K562 (cell line): ENCODE measurements at regions not wholly inside any gene's neighbourhood (a gene's known extent, or its start where the extent isn't known, plus 50 kb on each side); places are given as distances from the start of the nearest gene placed in this dataset.

ENCODE experiments used
- ATAC-seq: fragments of 200-7000 bp; cut with Tn5 transposase; 3 replicates; pipeline ENCODE4 v1.9.1; 2020; ENCODE audit warnings: moderate library complexity
- BruUV-seq: library from RNA; stranded (reverse); fragments of 400-500 nt; replicated peaks from 2 replicates; lab custom pipeline; 2021; lab: Mats Ljungman, UMichigan
- CTCF ChIA-PET: fragments of 300-600 bp; formaldehyde crosslinking; extraction: SDS; loops from one replicate; lab custom pipeline; 2021; ENCODE audit warnings: low intra/inter-chr PET ratio; lab: Yijun Ruan, JAX
- POLR2A ChIA-PET: fragments of 300-600, 350-650 bp; sonication (Branson Sonifier 250); formaldehyde crosslinking; extraction: SDS; loops from one replicate; lab custom pipeline; 2021; ENCODE audit warnings: antibody characterized with exemption, inconsistent platforms; lab: Yijun Ruan, JAX
- DNase-seq, 4 experiments: peaks; one replicate each; pipeline versions ENCODE4 v3.0.0 to v3.0.0-alpha.2; 2011 to 2018; ENCODE audit warnings: low spot score in 3 of 4, mixed read lengths in 3 of 4; ENCODE audit errors: extremely low read depth in 1 of 4
- FAIRE-seq: peaks from 2 replicates; lab custom pipeline; 2011; peaks lifted over from hg19 to GRCh38; lab: Jason Lieb, UNC
- H2AFZ ChIP-seq: 2 replicates; pipeline ENCODE4 v1.6.0; 2011; ENCODE audit warnings: low read depth, low read length, control low read depth, inconsistent platforms
- H3K27ac ChIP-seq: fragments of 200-600 bp; 3 replicates; pipeline ENCODE4 v1.8.0; 2011; ENCODE audit warnings: low read depth, mild to moderate bottlenecking, control low read depth, inconsistent platforms, low read length, moderate library complexity, mixed read lengths; ENCODE audit errors: extremely low read depth
- H3K27me3 ChIP-seq, 2 experiments: fragments of 300-600 bp in 1 of 2; 2 replicates in 1 of 2; 3 replicates in 1 of 2; pipeline versions ENCODE4 v1.6.0 to v1.8.0; 2011; ENCODE audit warnings: inconsistent platforms in 2 of 2, low read length in 2 of 2, mild to moderate bottlenecking in 1 of 2, mixed read lengths in 1 of 2, moderate library complexity in 1 of 2; ENCODE audit not compliant: control insufficient read depth in 2 of 2, insufficient read depth in 2 of 2
- H3K36me3 ChIP-seq: fragments of 300-600 bp; 3 replicates; pipeline ENCODE4 v1.8.0; 2011; ENCODE audit warnings: mild to moderate bottlenecking, low read length, inconsistent platforms; ENCODE audit not compliant: control insufficient read depth, insufficient read depth
- H3K4me1 ChIP-seq, 2 experiments: fragments of 200-600 bp in 1 of 2; replicated peaks in 1 of 2; 2 replicates in 1 of 2; 3 replicates in 1 of 2; pipeline versions ENCODE4 v1.5.1 to v1.8.0; 2011; ENCODE audit warnings: inconsistent platforms in 2 of 2, low read length in 2 of 2, mild to moderate bottlenecking in 1 of 2, mixed read lengths in 1 of 2, moderate library complexity in 1 of 2; ENCODE audit not compliant: control insufficient read depth in 2 of 2, insufficient read depth in 2 of 2
- H3K4me2 ChIP-seq: 2 replicates; pipeline ENCODE4 v1.6.1; 2011; ENCODE audit warnings: low read length, control low read depth, inconsistent platforms, mixed read lengths; ENCODE audit not compliant: insufficient read depth
- H3K4me3 ChIP-seq: fragments of 200-600 bp; sonication (generic), shearing (Covaris generic); 2 replicates; pipeline ENCODE4 v1.5.1; 2016; ENCODE audit warnings: control low read depth, inconsistent platforms
- H3K79me2 ChIP-seq: fragments of 200-600 bp; 3 replicates; pipeline ENCODE4 v1.8.0; 2011; ENCODE audit warnings: low read length, inconsistent platforms; ENCODE audit not compliant: control insufficient read depth, insufficient read depth
- H3K9ac ChIP-seq, 2 experiments: 2 replicates each; pipeline versions ENCODE4 v1.6.0 to v1.6.1; 2011; ENCODE audit warnings: low read depth in 2 of 2, low read length in 2 of 2, control low read depth in 1 of 2, inconsistent platforms in 1 of 2, mild to moderate bottlenecking in 1 of 2, mixed read lengths in 1 of 2; ENCODE audit not compliant: insufficient read depth in 1 of 2
- H3K9me1 ChIP-seq: one replicate; pipeline ENCODE4 v1.6.0; 2011; ENCODE audit warnings: inconsistent platforms, mild to moderate bottlenecking, low read length, moderate library complexity; ENCODE audit not compliant: control insufficient read depth, insufficient read depth
- H3K9me3 ChIP-seq: replicated peaks from 2 replicates; pipeline ENCODE4 v1.5.1; 2011; ENCODE audit warnings: low read depth, low read length, inconsistent platforms; ENCODE audit not compliant: control insufficient read depth, insufficient read depth
- H4K20me1 ChIP-seq: replicated peaks from 2 replicates; pipeline ENCODE4 v1.6.1; 2011; ENCODE audit warnings: low read length, inconsistent platforms, mixed read lengths; ENCODE audit not compliant: control insufficient read depth, insufficient read depth
- CBFB ChIP-seq: sonication (generic); formaldehyde crosslinking; IDR thresholded peaks from 2 replicates; pipeline ENCODE4 v1.4.0; 2020; ENCODE audit warnings: mild to moderate bottlenecking, missing genetic modification reagents
- HDAC6 ChIP-seq: IDR thresholded peaks from 2 replicates; pipeline ENCODE4 v1.6.1; 2012; ENCODE audit warnings: low read depth, mild to moderate bottlenecking, control low read depth, inconsistent platforms, low read length, moderate library complexity
- HDAC8 ChIP-seq: fragments of 450-650 bp; IDR thresholded peaks from 2 replicates; pipeline ENCODE4 v1.6.1; 2016; ENCODE audit warnings: mild to moderate bottlenecking, missing genetic modification characterization, moderate library complexity, missing compliant biosample characterization
- KAT2B ChIP-seq: IDR thresholded peaks from one replicate; pipeline ENCODE4 v1.6.1; 2012; ENCODE audit warnings: low read depth, mild to moderate bottlenecking, control low read depth, inconsistent platforms, low read length, moderate library complexity
- KDM5B ChIP-seq: fragments of 200-600 bp; sonication (generic); IDR thresholded peaks from 2 replicates; pipeline ENCODE4 v1.6.1; 2012; ENCODE audit warnings: low read depth, mild to moderate bottlenecking, moderate library complexity, low read length, control low read depth, inconsistent platforms; ENCODE audit not compliant: insufficient replicate concordance
- MEF2A ChIP-seq: IDR thresholded peaks from 2 replicates; pipeline ENCODE4 v1.6.1; 2011; ENCODE audit warnings: low read depth, mild to moderate bottlenecking, low read length, moderate library complexity; ENCODE audit not compliant: control insufficient read depth
- NCOA1 ChIP-seq: fragments of 450-650 bp; IDR thresholded peaks from 2 replicates; pipeline ENCODE4 v1.6.1; 2016; ENCODE audit warnings: low read depth
- NEUROD1 ChIP-seq: fragments of 150-350 bp; IDR thresholded peaks from 2 replicates; pipeline ENCODE4 v1.6.1; 2014; ENCODE audit warnings: borderline replicate concordance, low read length, low read depth; ENCODE audit not compliant: partially characterized antibody
- NFIX ChIP-seq: fragments of 250-450 bp; sonication (Bioruptor Pico); IDR thresholded peaks from 2 replicates; pipeline ENCODE4 v1.4.0; 2020; ENCODE audit warnings: low read depth, mild to moderate bottlenecking, moderate library complexity
- NFYB ChIP-seq: IDR thresholded peaks from 2 replicates; pipeline ENCODE4 v1.6.1; 2011; ENCODE audit warnings: mild to moderate bottlenecking, moderate library complexity; ENCODE audit not compliant: insufficient read length; ENCODE audit errors: extremely low read depth
- ZBTB8A ChIP-seq: fragments of 450-650 bp; IDR thresholded peaks from 2 replicates; pipeline ENCODE4 v1.6.1; 2018; ENCODE audit warnings: mild to moderate bottlenecking, moderate library complexity; ENCODE audit not compliant: partially characterized antibody
- ZKSCAN8 ChIP-seq: fragments of 200-800 bp; sonication (Bioruptor generic); IDR thresholded peaks from 2 replicates; pipeline ENCODE4 v1.6.1; 2016; ENCODE audit warnings: missing genetic modification characterization, missing compliant biosample characterization
- ZNF707 ChIP-seq: fragments of 250-450 bp; sonication (Bioruptor Pico); conservative IDR thresholded peaks from 2 replicates; pipeline ENCODE4 v1.8.0; 2022; ENCODE audit warnings: inconsistent platforms, mild to moderate bottlenecking, moderate library complexity
- WGBS: fragments of 100-300 bp; shearing (Covaris generic); methylation state at CpG from one replicate; pipeline ENCODE4 v1.1.6; 2016; ENCODE audit warnings: low coverage, mixed read lengths; ENCODE audit not compliant: insufficient coverage; ENCODE audit errors: missing lambda C conversion rate; 5-methylcytosine and 5-hydroxymethylcytosine counted together
- in situ Hi-C: fragments of 300-500 bp; cut with MboI; formaldehyde crosslinking; loops from 4 replicates; pipeline ENCODE4 v1.15.0; 2018; ENCODE audit warnings: inconsistent platforms, mixed read lengths
- intact Hi-C: fragments of 100-400 bp; cut with micrococcal nuclease; formaldehyde crosslinking; loops from 2 replicates; pipeline ENCODE4 v1.14.2; 2022
- TF ChIP-seq, protein P1 (sequence below): fragments of 250-450 bp; sonication (Bioruptor Pico); IDR thresholded peaks from 2 replicates; pipeline ENCODE4 v1.4.0; 2020; ENCODE audit warnings: mild to moderate bottlenecking

DNA sequence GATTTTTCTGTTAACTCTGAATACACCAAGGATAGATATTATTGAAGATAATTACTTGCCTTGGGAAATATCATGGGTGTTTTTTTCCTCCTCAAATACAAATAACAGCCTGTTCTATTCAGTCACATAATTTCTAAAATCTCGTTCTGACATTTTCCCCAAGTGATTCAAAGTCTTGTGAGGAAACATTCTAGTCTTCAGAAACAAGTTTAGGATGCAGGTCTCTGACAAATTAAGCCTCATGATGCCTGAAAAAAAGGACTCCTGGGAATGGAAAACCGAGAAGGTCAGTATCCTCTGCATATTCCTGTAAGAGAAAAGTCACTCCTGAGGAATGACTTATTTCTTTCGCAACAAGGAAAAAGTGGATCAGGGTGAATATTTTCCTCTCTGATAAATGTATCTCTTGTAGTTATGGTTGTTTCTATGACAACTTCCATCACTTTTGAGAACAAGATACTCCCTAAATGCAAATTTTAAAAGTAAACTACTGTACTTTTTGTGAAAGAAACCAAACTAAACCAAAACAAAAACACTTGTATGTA is 384.6 kb downstream of the CNTNAP4 start:
- 13% methylated on average over 3 of the region's 3 CpGs for WGBS
- Histone ChIP-seq H3K27me3 (no peaks in the 10 kb centered on the region), H3K4me1 (no peaks in the 10 kb centered on the region), H3K27ac (no peak overlapping the region), H3K36me3 (no peaks in the 10 kb centered on the region), H2AFZ (no peak overlapping the region), H3K9me3 (no peaks in the 10 kb centered on the region), H3K4me2 (no peak overlapping the region), H3K4me3 (no peak overlapping the region), H3K9me1 (no peaks in the 10 kb centered on the region), H4K20me1 (no peaks in the 10 kb centered on the region; the same call in 1 of the 2 replicates), H3K9ac (no peak overlapping the region), H3K79me2 (no peaks in the 10 kb centered on the region)
- ATAC-seq (no peak), DNase-seq (no peak), FAIRE-seq (no peak)
- no TSS peak for BruUV-seq
- no peak for TF ChIP-seq CBFB
- no peak for TF ChIP-seq HDAC6
- no peak for TF ChIP-seq MEF2A
- TF ChIP-seq ZNF707 (CRISPR knock-in tag) = no peak
- ChIA-PET POLR2A (no interaction called here), CTCF (no interaction called here)
- intact Hi-C loops = loop anchor here (10.0 kb wide), 1 partner anchor 503 kb away; no protein-coding TSS in a partner anchor
- in situ Hi-C loops = loop anchor here (25.0 kb wide), 1 partner anchor 501 kb away; no protein-coding TSS in a partner anchor

GRCh38 chr16:76665571-76666275 is 388.5 kb downstream of the CNTNAP4 start:
- ChIA-PET POLR2A (no interaction called here), CTCF (no interaction called here)
- no peak overlapping the region for H3K27ac ChIP-seq
- H3K36me3 ChIP-seq = no peaks in the 10 kb centered on the region
- intact Hi-C loops (loop anchor here (10.0 kb wide), 1 partner anchor 499 kb away; no protein-coding TSS in a partner anchor), in situ Hi-C loops (loop anchor here (25.0 kb wide), 1 partner anchor 497 kb away; no protein-coding TSS in a partner anchor)
- no peaks in the 10 kb centered on the region for H3K27me3 ChIP-seq
- H3K9me3 ChIP-seq = no peaks in the 10 kb centered on the region
- no peak for DNase-seq
- WGBS = 13% methylated on average over 4 of the region's 4 CpGs
- no peaks in the 10 kb centered on the region for H3K9me1 ChIP-seq
- H2AFZ ChIP-seq = no peak overlapping the region
- H4K20me1 ChIP-seq = no peaks in the 10 kb centered on the region; the same call in 1 of the 2 replicates
- no peaks in the 10 kb centered on the region for H3K79me2 ChIP-seq
- no peak overlapping the region for H3K9ac ChIP-seq
- no peaks in the 10 kb centered on the region for H3K4me1 ChIP-seq
- H3K4me2 ChIP-seq = no peak overlapping the region
- no peak for ATAC-seq
- FAIRE-seq = no peak
- BruUV-seq = no TSS peak
- H3K4me3 ChIP-seq = no peak overlapping the region
- TF ChIP-seq KDM5B (no peak), HDAC8 (tag) (no peak), NFYB (no peak), NEUROD1 (no peak), KAT2B (no peak), NFIX (CRISPR knock-in tag) (no peak), NCOA1 (no peak), ZBTB8A (no peak), ZKSCAN8 (CRISPR knock-in tag) (no peak)
- TF ChIP-seq, protein P1, sequence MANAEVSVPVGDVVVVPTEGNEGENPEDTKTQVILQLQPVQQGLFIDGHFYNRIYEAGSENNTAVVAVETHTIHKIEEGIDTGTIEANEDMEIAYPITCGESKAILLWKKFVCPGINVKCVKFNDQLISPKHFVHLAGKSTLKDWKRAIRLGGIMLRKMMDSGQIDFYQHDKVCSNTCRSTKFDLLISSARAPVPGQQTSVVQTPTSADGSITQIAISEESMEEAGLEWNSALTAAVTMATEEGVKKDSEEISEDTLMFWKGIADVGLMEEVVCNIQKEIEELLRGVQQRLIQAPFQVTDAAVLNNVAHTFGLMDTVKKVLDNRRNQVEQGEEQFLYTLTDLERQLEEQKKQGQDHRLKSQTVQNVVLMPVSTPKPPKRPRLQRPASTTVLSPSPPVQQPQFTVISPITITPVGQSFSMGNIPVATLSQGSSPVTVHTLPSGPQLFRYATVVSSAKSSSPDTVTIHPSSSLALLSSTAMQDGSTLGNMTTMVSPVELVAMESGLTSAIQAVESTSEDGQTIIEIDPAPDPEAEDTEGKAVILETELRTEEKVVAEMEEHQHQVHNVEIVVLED (CRISPR knock-in tag) = no peak
